OCI-LY1 (cell line): ENCODE measurements at regions not wholly inside any gene's neighbourhood (a gene's known extent, or its start where the extent isn't known, plus 50 kb on each side); places are given as distances from the start of the nearest gene placed in this dataset.

Experiments
- H2AFZ ChIP-seq: fragments of 200-600 bp; sonication (generic), shearing (Covaris generic); 2 replicates; pipeline ENCODE4 v1.6.0; 2014; ENCODE audit warnings: antibody characterized with exemption, mild to moderate bottlenecking, low read length
- H3F3A ChIP-seq: fragments of 200-600 bp; sonication (generic), shearing (Covaris generic); 2 replicates; pipeline ENCODE4 v1.6.0; 2014; ENCODE audit warnings: mild to moderate bottlenecking, antibody characterized with exemption, low read length, moderate library complexity; ENCODE audit not compliant: insufficient read depth
- H3K27ac ChIP-seq: fragments of 200-600 bp; sonication (generic); 2 replicates; pipeline ENCODE4 v1.5.1; 2014; ENCODE audit warnings: low read length, mixed run types, mild to moderate bottlenecking, low read depth; ENCODE audit not compliant: poor library complexity, severe bottlenecking
- H3K27me3 ChIP-seq: fragments of 200-600 bp; sonication (generic); 2 replicates; pipeline ENCODE4 v1.6.0; 2014; ENCODE audit warnings: antibody characterized with exemption, mild to moderate bottlenecking, low read length, moderate library complexity; ENCODE audit not compliant: insufficient read depth
- H3K36me3 ChIP-seq: fragments of 200-600 bp; sonication (generic); 2 replicates; pipeline ENCODE4 v1.6.1; 2014; ENCODE audit warnings: mild to moderate bottlenecking, antibody characterized with exemption, low read length, moderate library complexity, mixed read lengths; ENCODE audit not compliant: insufficient read depth
- H3K4me1 ChIP-seq: fragments of 200-600 bp; sonication (generic); 2 replicates; pipeline ENCODE4 v1.5.1; 2014; ENCODE audit warnings: mild to moderate bottlenecking, low read length, moderate library complexity; ENCODE audit not compliant: insufficient read depth, severe bottlenecking
- H3K4me2 ChIP-seq: fragments of 200-600 bp; sonication (generic), shearing (Covaris generic); 2 replicates; pipeline ENCODE4 v1.6.1; 2014; ENCODE audit warnings: low read length
- H3K4me3 ChIP-seq: fragments of 200-600 bp; sonication (generic); 2 replicates; pipeline ENCODE4 v1.5.1; 2014; ENCODE audit warnings: low read length, low read depth, mild to moderate bottlenecking, mixed read lengths; ENCODE audit not compliant: poor library complexity, severe bottlenecking
- H3K79me2 ChIP-seq: fragments of 200-600 bp; shearing (Covaris generic); 2 replicates; pipeline ENCODE4 v1.6.1; 2016; ENCODE audit warnings: mixed run types, low read length, mixed read lengths; ENCODE audit not compliant: insufficient read depth
- H3K9ac ChIP-seq: fragments of 200-600 bp; sonication (generic), shearing (Covaris generic); 2 replicates; pipeline ENCODE4 v1.6.1; 2014; ENCODE audit warnings: mild to moderate bottlenecking, low read length, mixed read lengths
- H3K9me2 ChIP-seq: fragments of 200-600 bp; sonication (generic), shearing (Covaris generic); 2 replicates; pipeline ENCODE4 v1.6.1; 2014; ENCODE audit warnings: low read depth, mild to moderate bottlenecking, low read length, mixed read lengths
- H3K9me3 ChIP-seq: fragments of 200-600 bp; shearing (Covaris generic); 2 replicates; pipeline ENCODE4 v1.6.1; 2014; ENCODE audit warnings: low read length, mixed read lengths
- H4K20me1 ChIP-seq: fragments of 200-600 bp; sonication (generic), shearing (Covaris generic); 2 replicates; pipeline ENCODE4 v1.6.0; 2016; ENCODE audit warnings: mild to moderate bottlenecking, low read length; ENCODE audit not compliant: insufficient read depth
- CTCF ChIP-seq: fragments of 200-600 bp; sonication (generic), shearing (Covaris generic); IDR thresholded peaks from 2 replicates; pipeline ENCODE4 v1.5.1; 2017; ENCODE audit warnings: mild to moderate bottlenecking, antibody characterized with exemption, low read length, moderate library complexity, mixed read lengths
- EZH2 ChIP-seq: fragments of 200-600 bp; sonication (generic), shearing (Covaris generic); IDR thresholded peaks from 2 replicates; pipeline ENCODE4 v1.8.0; 2017; ENCODE audit warnings: borderline replicate concordance, mixed run types, mild to moderate bottlenecking, antibody characterized with exemption, low read length, moderate library complexity, mixed read lengths

- no peaks in the 10 kb centered on the region for H3F3A ChIP-seq
- H3K4me2 ChIP-seq = no peak overlapping the region
- H3K4me3 ChIP-seq = no peak overlapping the region
- H3K27me3 ChIP-seq = no peaks in the 10 kb centered on the region
- no peaks in the 10 kb centered on the region for H4K20me1 ChIP-seq
- no peak for TF ChIP-seq EZH2
- TF ChIP-seq CTCF = no peak
- no peak overlapping the region for H2AFZ ChIP-seq
- no peak overlapping the region for H3K9ac ChIP-seq
- no peaks in the 10 kb centered on the region for H3K9me3 ChIP-seq
- H3K4me1 ChIP-seq = no peaks in the 10 kb centered on the region
- H3K36me3 ChIP-seq = no peaks in the 10 kb centered on the region
- H3K79me2 ChIP-seq = no peaks in the 10 kb centered on the region
- H3K27ac ChIP-seq = no peak overlapping the region
- no peaks in the 10 kb centered on the region for H3K9me2 ChIP-seq
Observed at GRCh38 chr4:116066711-116067245, 953.4 kb upstream of the NDST4 start.

GRCh38 chr4:116064331-116064730 lies 950.9 kb upstream of the NDST4 start:
- Histone ChIP-seq H3K9ac (no peak overlapping the region), H3K9me2 (no peaks in the 10 kb centered on the region), H3K36me3 (no peaks in the 10 kb centered on the region), H3K27ac (no peak overlapping the region), H4K20me1 (no peaks in the 10 kb centered on the region), H3F3A (no peaks in the 10 kb centered on the region), H2AFZ (no peak overlapping the region), H3K4me1 (no peaks in the 10 kb centered on the region), H3K79me2 (no peaks in the 10 kb centered on the region), H3K9me3 (no peaks in the 10 kb centered on the region), H3K4me3 (no peak overlapping the region), H3K27me3 (no peaks in the 10 kb centered on the region), H3K4me2 (no peak overlapping the region)
- TF ChIP-seq CTCF (no peak), EZH2 (no peak)

DNA sequence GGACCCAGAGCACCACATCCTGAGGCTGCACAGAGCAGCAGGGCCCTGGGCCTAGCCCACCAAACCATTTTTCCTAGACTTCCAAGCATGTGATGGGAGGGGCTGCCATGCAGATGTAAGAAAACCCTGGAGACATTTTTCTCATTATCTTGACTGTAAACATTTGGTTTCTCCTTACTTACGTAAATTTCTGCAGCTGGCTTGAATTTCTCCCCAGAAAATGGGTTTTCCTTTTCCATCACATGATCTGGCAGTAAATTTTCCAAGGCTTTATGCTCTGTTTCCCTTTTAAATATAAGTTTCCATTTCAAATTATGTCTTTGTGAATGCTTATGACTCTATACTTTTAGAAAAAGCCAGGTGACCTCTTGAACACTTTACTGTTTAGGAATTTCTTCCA lies 945.9 kb upstream of the NDST4 start:
- no peak overlapping the region for H3K4me2 ChIP-seq
- no peaks in the 10 kb centered on the region for H3K9me3 ChIP-seq
- no peaks in the 10 kb centered on the region for H4K20me1 ChIP-seq
- H3F3A ChIP-seq = no peaks in the 10 kb centered on the region
- no peak overlapping the region for H2AFZ ChIP-seq
- no peaks in the 10 kb centered on the region for H3K79me2 ChIP-seq
- no peaks in the 10 kb centered on the region for H3K9me2 ChIP-seq
- no peak overlapping the region for H3K9ac ChIP-seq
- TF ChIP-seq CTCF (no peak), EZH2 (no peak)
- no peaks in the 10 kb centered on the region for H3K27me3 ChIP-seq
- no peaks in the 10 kb centered on the region for H3K36me3 ChIP-seq
- H3K4me3 ChIP-seq = no peak overlapping the region
- H3K27ac ChIP-seq = no peak overlapping the region
- no peaks in the 10 kb centered on the region for H3K4me1 ChIP-seq
